ENCODE measurements at regions not wholly inside any gene's neighbourhood (a gene's known extent, or its start where the extent isn't known, plus 50 kb on each side); places are given as distances from the start of the nearest gene placed in this dataset.

- Histone ChIP-seq H3K4me3 (ENCODE audit: low read depth, low read length) (no peak overlapping the region), H3K36me3 (ENCODE audit: control insufficient read depth in 2 of 2, insufficient read depth in 1 of 2, low read length in 2 of 2) (no peaks in the 10 kb centered on the region), H3K27ac (ENCODE audit: extremely low read depth, low read depth, low read length) (no peak overlapping the region), H3K4me1 (ENCODE audit: control insufficient read depth, insufficient read depth, low read length) (no peaks in the 10 kb centered on the region), H3K9me3 (ENCODE audit: control insufficient read depth, insufficient read depth, low read depth, low read length) (no peaks in the 10 kb centered on the region)
- CTCF ChIA-PET, result interaction anchor here (0.7 kb wide), 1 partner anchor 10 kb away, joined by 4 read pairs; no protein-coding TSS in a partner anchor
- POLR2A ChIA-PET, result no interaction called here
- no peak for TF ChIP-seq TCF7L2 (IDR thresholded peaks at IDR 0.05; ENCODE audit: borderline replicate concordance, low read depth, low read length)
- TF ChIP-seq ZSCAN5A (tag by site-specific recombination; IDR thresholded peaks at IDR 0.05), result no peak
- no peak for TF ChIP-seq RBAK (tag by site-specific recombination; IDR thresholded peaks at IDR 0.05)
- TF ChIP-seq INSM2 (tag by site-specific recombination; IDR thresholded peaks at IDR 0.05), result no peak
- no peak for TF ChIP-seq ZNF837 (tag by site-specific recombination; IDR thresholded peaks at IDR 0.05)
- no peak for TF ChIP-seq OSR2 (tag by site-specific recombination; IDR thresholded peaks at IDR 0.05)
- TF ChIP-seq ZNF18 (tag by site-specific recombination; IDR thresholded peaks at IDR 0.05), result no peak
- no peak for TF ChIP-seq ZNF514 (tag by site-specific recombination; IDR thresholded peaks at IDR 0.05)
- no peak for TF ChIP-seq ZNF112 (tag by site-specific recombination; IDR thresholded peaks at IDR 0.05)
- TF ChIP-seq ZBTB11 (tag by site-specific recombination; conservative IDR thresholded peaks at IDR 0.05; ENCODE audit: low read depth), result no peak
- no peak for TF ChIP-seq PRDM4 (tag by site-specific recombination; IDR thresholded peaks at IDR 0.05)
- no peak for TF ChIP-seq ZFHX2 (tag by site-specific recombination; conservative IDR thresholded peaks at IDR 0.05)
- TF ChIP-seq ZNF398 (tag by site-specific recombination; IDR thresholded peaks at IDR 0.05), result no peak
- no peak for TF ChIP-seq HOXC10 (CRISPR knock-in tag; IDR thresholded peaks at IDR 0.05)
- TF ChIP-seq ZSCAN4 (tag by site-specific recombination; IDR thresholded peaks at IDR 0.05), result no peak
- no peak for TF ChIP-seq ZSCAN23 (tag by site-specific recombination; IDR thresholded peaks at IDR 0.05)
- TF ChIP-seq ZNF248 (tag by site-specific recombination; IDR thresholded peaks at IDR 0.05), result no peak
These were observed 84.4 kb downstream of the CYRIA start for GRCh38 chr2:16581241-16581640.
